ENCODE measurements at regions not wholly inside any gene's neighbourhood (a gene's known extent, or its start where the extent isn't known, plus 50 kb on each side); places are given as distances from the start of the nearest gene placed in this dataset.

- H3K27me3 Mint-ChIP-seq, result peaks cover 7% of the 10 kb centered on the region
- CTCF ChIA-PET, result no interaction called here
- POLR2A ChIA-PET, result interaction anchor here (0.7 kb wide), 1 partner anchor 571 kb away, joined by 12 read pairs; no protein-coding TSS in a partner anchor
- H3K27ac Mint-ChIP-seq, result no peak overlapping the region
- DNase-seq (no peak), ATAC-seq (ENCODE audit: low read depth) (no peak)
- no peaks in the 10 kb centered on the region for H3K36me3 Mint-ChIP-seq (ENCODE audit: low read depth)
- no peaks in the 10 kb centered on the region for H3K9me3 Mint-ChIP-seq
- no peak for TF ChIP-seq CTCF (IDR thresholded peaks at IDR 0.05)
- no peaks in the 10 kb centered on the region for H3K4me1 Mint-ChIP-seq
- intact Hi-C loops (cut with micrococcal nuclease), result no loop called here
- no peak overlapping the region for H3K4me3 Mint-ChIP-seq
Observed at GRCh38 chr10:117427356-117427755, 52.1 kb upstream of the PDZD8 start.

- H3K9me3 Mint-ChIP-seq, result no peaks in the 10 kb centered on the region
- H3K27ac Mint-ChIP-seq, result no peak overlapping the region
- CTCF ChIA-PET, result no interaction called here
- intact Hi-C loops (cut with micrococcal nuclease), result no loop called here
- H3K4me1 Mint-ChIP-seq, result no peaks in the 10 kb centered on the region
- POLR2A ChIA-PET, result no interaction called here
- H3K36me3 Mint-ChIP-seq (ENCODE audit: low read depth), result no peaks in the 10 kb centered on the region
- ATAC-seq (ENCODE audit: low read depth), result no peak
- peaks cover 10% of the 10 kb centered on the region for H3K27me3 Mint-ChIP-seq
- H3K4me3 Mint-ChIP-seq, result no peak overlapping the region
- no peak for TF ChIP-seq CTCF (IDR thresholded peaks at IDR 0.05)
- DNase-seq, result no peak
Observed at GRCh38 chr10:117425974-117426566, 50.8 kb upstream of the PDZD8 start.

- no peaks in the 10 kb centered on the region for H3K4me1 Mint-ChIP-seq
- no peak for TF ChIP-seq CTCF (IDR thresholded peaks at IDR 0.05)
- H3K27ac Mint-ChIP-seq, result no peak overlapping the region
- H3K9me3 Mint-ChIP-seq, result no peaks in the 10 kb centered on the region
- no peaks in the 10 kb centered on the region for H3K36me3 Mint-ChIP-seq (ENCODE audit: low read depth)
- intact Hi-C loops (cut with micrococcal nuclease), result no loop called here
- no peak for ATAC-seq (ENCODE audit: low read depth)
- H3K4me3 Mint-ChIP-seq, result no peak overlapping the region
- ChIA-PET POLR2A (no interaction called here), CTCF (no interaction called here)
- peaks cover 10% of the 10 kb centered on the region for H3K27me3 Mint-ChIP-seq
- DNase-seq, result no peak
Observed at GRCh38 chr10:117424883-117425649, 49.8 kb upstream of the PDZD8 start.

Measured in activated B cell treated with CpG ODN at 0.5 μM for 24 hours (primary cell).